ENCODE measurements at regions not wholly inside any gene's neighbourhood (a gene's known extent, or its start where the extent isn't known, plus 50 kb on each side); places are given as distances from the start of the nearest gene placed in this dataset.

DNA sequence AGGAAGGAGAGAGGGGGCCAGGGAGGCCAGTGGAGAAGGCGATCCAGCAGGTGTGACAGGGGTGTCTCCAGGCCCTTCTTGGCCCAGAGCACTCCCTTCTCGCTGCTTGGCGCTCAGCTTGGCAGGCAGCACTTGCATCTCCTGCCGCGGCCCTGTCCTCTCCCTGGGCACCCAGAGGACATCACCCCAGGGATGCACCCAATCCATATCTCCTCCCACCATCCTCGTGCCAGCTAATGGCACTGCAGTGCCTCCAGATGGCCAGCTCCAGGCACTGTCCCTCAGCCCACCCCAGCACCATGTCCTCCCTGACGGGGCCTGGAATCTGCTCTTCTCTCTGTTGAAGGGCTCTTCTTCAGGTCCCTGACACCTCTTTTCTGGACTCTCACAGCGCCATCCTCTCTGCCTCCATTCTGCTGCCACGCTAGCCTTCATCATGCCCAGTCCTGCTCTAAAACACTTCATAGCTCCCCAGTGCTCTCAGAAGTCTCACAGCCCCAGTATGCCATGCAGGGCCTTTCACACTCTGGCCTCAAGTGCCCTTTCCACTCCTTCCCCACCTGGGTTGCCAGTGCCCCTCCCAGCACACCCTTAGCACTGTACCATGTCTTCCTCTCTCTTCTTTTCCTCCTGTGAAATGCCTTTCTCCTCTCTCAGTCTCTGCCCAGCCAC lies 106.8 kb upstream of the SLC6A11 start:
- H3K4me1 ChIP-seq (ENCODE audit: control insufficient read depth in 1 of 2, insufficient read depth in 1 of 2, low read depth in 1 of 2, low read length in 1 of 2): no peaks in the 10 kb centered on the region
- H3K4me3 ChIP-seq (ENCODE audit: low read depth in 1 of 2, low read length in 1 of 2): no peak overlapping the region
- no peak for TF ChIP-seq CTCF (IDR thresholded peaks at IDR 0.05)
- H3K9me3 ChIP-seq: no peaks in the 10 kb centered on the region
- no peak overlapping the region for H3K27ac ChIP-seq
- no peaks in the 10 kb centered on the region for H3K36me3 ChIP-seq
- H3K27me3 ChIP-seq: peaks cover 92% of the 10 kb centered on the region

GRCh38 chr3:10712121-10712520 lies 103.9 kb upstream of the SLC6A11 start:
- Histone ChIP-seq H3K4me1 (ENCODE audit: control insufficient read depth in 1 of 2, insufficient read depth in 1 of 2, low read depth in 1 of 2, low read length in 1 of 2) (no peaks in the 10 kb centered on the region), H3K27me3 (peaks cover 64% of the 10 kb centered on the region)
- TF ChIP-seq CTCF (IDR thresholded peaks at IDR 0.05): no peak

GRCh38 chr3:10713656-10714055 lies 102.4 kb upstream of the SLC6A11 start:
- no peak for TF ChIP-seq CTCF (IDR thresholded peaks at IDR 0.05)
- H3K27ac ChIP-seq: no peak overlapping the region
- peaks cover 49% of the 10 kb centered on the region for H3K27me3 ChIP-seq
- no peaks in the 10 kb centered on the region for H3K9me3 ChIP-seq
- H3K4me1 ChIP-seq (ENCODE audit: control insufficient read depth in 1 of 2, insufficient read depth in 1 of 2, low read depth in 1 of 2, low read length in 1 of 2): no peaks in the 10 kb centered on the region
- no peaks in the 10 kb centered on the region for H3K36me3 ChIP-seq
- no peak overlapping the region for H3K4me3 ChIP-seq (ENCODE audit: low read depth in 1 of 2, low read length in 1 of 2)

More at GRCh38 chr3:10712121-10712520, 103.9 kb upstream of the SLC6A11 start:
- H3K36me3 ChIP-seq: no peaks in the 10 kb centered on the region
- no peak overlapping the region for H3K4me3 ChIP-seq (ENCODE audit: low read depth in 1 of 2, low read length in 1 of 2)
- no peaks in the 10 kb centered on the region for H3K9me3 ChIP-seq
- no peak overlapping the region for H3K27ac ChIP-seq

GRCh38 chr3:10715886-10716285 lies 100.1 kb upstream of the SLC6A11 start:
- no peak overlapping the region for H3K4me3 ChIP-seq (ENCODE audit: low read depth in 1 of 2, low read length in 1 of 2)
- H3K9me3 ChIP-seq: no peaks in the 10 kb centered on the region
- H3K36me3 ChIP-seq: no peaks in the 10 kb centered on the region
- H3K27ac ChIP-seq: no peak overlapping the region
- peaks cover 27% of the 10 kb centered on the region for H3K27me3 ChIP-seq
- TF ChIP-seq CTCF (IDR thresholded peaks at IDR 0.05): no peak
- H3K4me1 ChIP-seq (ENCODE audit: control insufficient read depth in 1 of 2, insufficient read depth in 1 of 2, low read depth in 1 of 2, low read length in 1 of 2): no peaks in the 10 kb centered on the region

DNA sequence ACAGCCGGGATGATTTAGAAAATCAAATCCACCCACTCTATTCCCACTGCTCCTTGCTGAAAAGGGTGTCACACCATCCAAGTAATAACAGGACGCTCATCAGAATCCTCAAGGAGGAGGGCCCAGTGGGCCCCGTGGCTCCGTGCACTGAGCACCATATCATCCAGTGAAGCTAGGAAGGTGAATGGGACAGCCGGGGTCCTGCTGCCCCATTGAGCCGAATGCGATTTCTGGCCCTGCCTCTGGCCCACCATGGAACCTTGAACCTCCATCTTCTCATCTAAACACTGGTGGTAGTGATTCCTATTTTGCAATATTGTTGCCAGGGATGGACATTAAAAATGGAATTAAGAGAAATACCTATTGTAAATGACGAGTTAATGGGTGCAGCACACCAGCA lies 99.1 kb upstream of the SLC6A11 start:
- TF ChIP-seq CTCF (IDR thresholded peaks at IDR 0.05): no peak
- Histone ChIP-seq H3K4me1 (ENCODE audit: control insufficient read depth in 1 of 2, insufficient read depth in 1 of 2, low read depth in 1 of 2, low read length in 1 of 2) (no peaks in the 10 kb centered on the region), H3K36me3 (no peaks in the 10 kb centered on the region), H3K27ac (no peak overlapping the region), H3K9me3 (no peaks in the 10 kb centered on the region), H3K4me3 (ENCODE audit: low read depth in 1 of 2, low read length in 1 of 2) (no peak overlapping the region), H3K27me3 (peaks cover 25% of the 10 kb centered on the region)
